H54 (cell line): ENCODE measurements at regions not wholly inside any gene's neighbourhood (a gene's known extent, or its start where the extent isn't known, plus 50 kb on each side); places are given as distances from the start of the nearest gene placed in this dataset.

Source experiments
- DNase-seq: peaks from one replicate; pipeline ENCODE4 v3.0.0; 2011; ENCODE audit warnings: low spot score, mixed read lengths; ENCODE audit not compliant: insufficient read length
- FAIRE-seq: peaks from 3 replicates; lab custom pipeline; 2011; peaks lifted over from hg19 to GRCh38; lab: Jason Lieb, UNC
- POLR2A ChIP-seq: IDR thresholded peaks from 2 replicates; pipeline ENCODE4 v1.6.1; 2011; ENCODE audit warnings: low read depth, mild to moderate bottlenecking, low read length

DNA sequence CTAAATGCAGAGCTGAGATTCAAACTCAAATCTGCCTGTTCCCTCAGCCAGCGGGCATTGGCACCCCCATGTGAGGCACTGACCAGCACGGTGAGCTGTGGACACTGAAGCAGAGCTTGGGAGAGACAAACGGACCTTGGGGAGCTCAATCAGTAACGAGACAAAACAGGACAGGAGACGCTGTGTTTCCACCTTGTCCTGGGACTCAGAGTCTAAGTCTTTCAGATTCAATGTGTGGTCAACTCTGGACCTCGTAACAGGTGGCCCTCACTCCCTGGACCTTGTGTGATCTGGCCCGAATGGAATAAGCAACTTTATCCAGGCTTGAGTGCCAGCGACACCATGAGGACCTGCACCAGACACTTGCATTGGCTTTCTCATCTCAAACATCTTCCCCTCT lies 232.5 kb downstream of the UACA start:
- no peak for FAIRE-seq
- no peak for TF ChIP-seq POLR2A
- no peak for DNase-seq

GRCh38 chr15:70530503-70530902 lies 232.9 kb downstream of the UACA start:
- TF ChIP-seq POLR2A, result no peak
- DNase-seq (no peak), FAIRE-seq (no peak)

GRCh38 chr15:70530017-70530499 lies 233.3 kb downstream of the UACA start:
- FAIRE-seq (no peak), DNase-seq (no peak)
- TF ChIP-seq POLR2A, result no peak

- DNase-seq, result no peak
- TF ChIP-seq POLR2A, result no peak
- no peak for FAIRE-seq
Measured at GRCh38 chr15:70528816-70529215, 234.5 kb downstream of the UACA start.

GRCh38 chr15:70528270-70528706 lies 235.1 kb downstream of the UACA start:
- FAIRE-seq (no peak), DNase-seq (no peak)
- TF ChIP-seq POLR2A, result no peak

GRCh38 chr15:70526974-70527325 lies 236.4 kb downstream of the UACA start:
- FAIRE-seq (no peak), DNase-seq (no peak)
- no peak for TF ChIP-seq POLR2A

DNA sequence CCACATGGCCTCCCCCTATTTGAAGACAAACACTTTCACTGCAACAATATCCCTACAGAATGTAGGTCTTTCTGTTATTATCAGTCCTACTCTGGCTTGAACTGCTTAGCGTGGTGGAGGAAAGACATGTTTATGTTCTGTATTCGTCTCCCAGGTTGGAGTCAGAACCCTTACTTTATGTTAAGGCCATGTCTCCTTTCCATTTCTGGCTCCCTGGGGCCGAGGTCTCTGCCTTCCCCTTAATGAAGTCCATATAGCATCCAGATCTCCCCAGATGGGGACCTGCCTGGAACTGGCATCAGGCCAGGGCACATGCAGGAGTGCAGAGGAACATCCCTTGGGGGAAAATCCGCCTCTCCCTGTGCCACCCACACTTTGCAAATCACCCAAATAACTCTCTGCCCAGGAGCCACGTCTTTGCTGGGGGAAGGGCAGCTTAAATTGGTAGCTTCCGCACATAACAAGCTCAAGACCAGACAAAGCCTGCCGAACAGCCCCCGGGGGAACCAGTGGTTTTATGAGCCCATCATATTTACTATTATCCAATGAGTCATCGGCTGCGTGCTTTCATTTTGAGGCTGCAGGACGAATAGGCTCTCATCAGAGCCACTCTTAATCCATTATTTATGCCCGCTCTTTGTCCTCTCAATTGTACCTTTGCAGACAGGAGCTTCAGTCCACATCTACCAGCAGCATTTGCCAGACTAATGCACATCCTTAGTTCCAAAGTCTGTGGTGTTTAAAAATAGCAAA lies 237.0 kb downstream of the UACA start:
- TF ChIP-seq POLR2A, result no peak
- DNase-seq (peak; percentile 15), FAIRE-seq (no peak)

DNA sequence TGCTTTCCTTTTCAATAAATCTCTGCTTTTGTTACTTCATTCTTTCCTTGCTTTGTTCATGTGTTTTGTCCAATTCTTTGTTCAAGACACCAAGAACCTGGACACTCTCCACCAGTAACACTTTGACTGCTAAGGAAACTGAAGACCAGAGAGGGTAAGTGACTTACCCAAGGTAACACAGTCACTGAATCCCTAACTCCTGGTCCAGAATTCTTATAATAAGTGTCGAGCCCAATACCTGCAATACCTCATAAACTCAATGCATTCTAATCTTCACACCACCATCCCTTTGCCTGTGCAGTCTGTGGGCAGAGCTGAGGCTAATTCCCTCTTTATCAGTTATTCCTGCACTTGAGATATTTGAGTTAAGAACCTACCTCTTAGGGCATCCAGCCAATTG lies 237.8 kb downstream of the UACA start:
- no peak for FAIRE-seq
- no peak for TF ChIP-seq POLR2A

GRCh38 chr15:70524470-70524869 lies 238.9 kb downstream of the UACA start:
- no peak for TF ChIP-seq POLR2A
- FAIRE-seq (no peak), DNase-seq (no peak)

More for the DNA sequence above, 237.8 kb downstream of the UACA start:
- no peak for DNase-seq

- DNase-seq (no peak), FAIRE-seq (no peak)
- TF ChIP-seq POLR2A, result no peak
Measured at GRCh38 chr15:70523616-70524015, 239.7 kb downstream of the UACA start.

GRCh38 chr15:70523192-70523591 lies 240.2 kb downstream of the UACA start:
- no peak for DNase-seq
- FAIRE-seq, result no peak
- TF ChIP-seq POLR2A, result no peak

GRCh38 chr15:70522323-70522966 lies 240.9 kb downstream of the UACA start:
- TF ChIP-seq POLR2A, result no peak
- DNase-seq, result no peak
- no peak for FAIRE-seq

- FAIRE-seq (no peak), DNase-seq (no peak)
- TF ChIP-seq POLR2A, result no peak
Measured at GRCh38 chr15:70521576-70522322, 241.6 kb downstream of the UACA start.

DNA sequence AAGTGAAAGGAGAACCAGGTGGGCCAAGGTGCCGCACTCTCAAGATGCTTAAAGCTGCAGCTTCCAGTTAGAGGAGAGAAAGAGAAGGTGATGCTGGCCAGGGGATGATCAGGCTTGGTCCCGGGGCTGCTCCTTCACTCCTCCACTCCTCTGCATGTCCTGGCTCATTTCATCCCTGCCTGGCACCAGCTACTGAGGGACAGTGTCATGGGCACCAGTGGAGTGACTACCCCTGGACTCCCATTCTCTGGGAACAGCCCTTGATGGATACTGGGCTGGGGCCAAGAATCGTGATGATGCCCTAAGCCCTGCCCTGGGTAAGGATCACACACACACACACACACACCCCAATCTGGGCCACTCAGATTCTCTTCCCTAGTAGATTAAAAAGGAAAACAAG lies 243.7 kb downstream of the UACA start:
- FAIRE-seq (no peak), DNase-seq (no peak)
- no peak for TF ChIP-seq POLR2A

- no peak for FAIRE-seq
- no peak for TF ChIP-seq POLR2A
- no peak for DNase-seq
Measured at GRCh38 chr15:70519004-70519365, 244.4 kb downstream of the UACA start.
